T-helper 17 cell (primary cell): ENCODE measurements at regions not wholly inside any gene's neighbourhood (a gene's known extent, or its start where the extent isn't known, plus 50 kb on each side); places are given as distances from the start of the nearest gene placed in this dataset.

Experiments used
- ATAC-seq: fragments of 150-1000 bp; cut with Tn5 transposase; 2 replicates; pipeline ENCODE4 v1.10.0; 2021; ENCODE audit warnings: mild to moderate bottlenecking, moderate library complexity
- DNase-seq, 3 donors: peaks; one replicate each; pipeline versions ENCODE4 v3.0.0 to v3.0.0-alpha.2; 2020 to 2021
- H3K9me3 ChIP-seq: one replicate; pipeline ENCODE4 v1.7.0; 2013; ENCODE audit warnings: low read length, mild to moderate bottlenecking; ENCODE audit not compliant: control insufficient read depth, poor library complexity, severe bottlenecking
- H3K27ac Mint-ChIP-seq: one replicate; pipeline ENCODE4 v1.8.0; 2022; ENCODE audit warnings: mild to moderate bottlenecking, moderate library complexity, mixed read lengths
- H3K27me3 Mint-ChIP-seq: one replicate; pipeline ENCODE4 v1.8.0; 2022; ENCODE audit warnings: mixed read lengths
- H3K36me3 Mint-ChIP-seq: one replicate; pipeline ENCODE4 v1.8.0; 2022; ENCODE audit warnings: low read depth, mixed read lengths
- H3K4me1 Mint-ChIP-seq: one replicate; pipeline ENCODE4 v1.8.0; 2022; ENCODE audit warnings: mild to moderate bottlenecking, mixed read lengths
- H3K4me3 Mint-ChIP-seq: one replicate; pipeline ENCODE4 v1.8.0; 2022; ENCODE audit warnings: mild to moderate bottlenecking, moderate library complexity, mixed read lengths

DNA sequence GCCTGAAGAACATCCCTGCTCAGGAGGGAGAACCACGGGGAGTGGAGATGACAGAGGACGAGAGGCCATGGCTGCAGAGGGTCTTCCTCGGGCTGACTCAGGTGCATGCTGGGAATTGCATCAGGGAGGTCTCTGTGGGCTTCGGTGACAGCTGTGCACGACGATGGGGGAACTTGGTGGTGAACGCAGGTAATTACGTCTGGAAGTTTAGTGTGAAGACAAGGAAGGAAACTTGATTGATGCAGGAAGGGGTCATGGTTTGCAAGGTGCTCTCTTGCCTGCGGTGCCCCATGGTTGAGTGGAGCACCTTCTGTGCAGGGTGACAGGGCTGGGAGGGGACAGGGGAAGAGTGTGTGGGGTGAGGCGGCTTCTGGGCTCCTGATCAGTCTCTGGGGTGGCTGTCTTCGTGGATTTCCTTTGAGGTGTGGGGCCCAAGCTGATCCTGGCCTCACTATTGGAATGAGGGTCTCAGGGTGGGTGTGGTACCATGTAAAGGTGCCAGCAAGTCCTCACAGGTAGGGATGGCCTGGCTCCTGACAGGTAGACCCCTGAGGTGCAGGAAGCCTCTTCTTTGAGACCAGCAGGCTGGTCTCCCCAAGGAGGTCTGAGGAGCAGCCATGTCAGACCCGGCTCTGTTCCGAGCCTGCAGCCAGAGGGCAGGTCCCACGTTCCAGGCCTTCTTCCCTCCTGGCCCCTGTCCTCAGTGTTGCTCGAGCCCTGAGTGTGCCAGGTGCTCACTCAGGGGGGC is 1020.1 kb downstream of the TBC1D22A start:
- no peaks in the 10 kb centered on the region for H3K4me1 Mint-ChIP-seq
- ATAC-seq: no peak
- H3K9me3 ChIP-seq: no peaks in the 10 kb centered on the region
- no peak for DNase-seq
- peaks cover 19% of the 10 kb centered on the region for H3K27me3 Mint-ChIP-seq
- peak overlapping the region; percentile 2 for H3K4me3 Mint-ChIP-seq
- no peaks in the 10 kb centered on the region for H3K36me3 Mint-ChIP-seq
- no peak overlapping the region for H3K27ac Mint-ChIP-seq

DNA sequence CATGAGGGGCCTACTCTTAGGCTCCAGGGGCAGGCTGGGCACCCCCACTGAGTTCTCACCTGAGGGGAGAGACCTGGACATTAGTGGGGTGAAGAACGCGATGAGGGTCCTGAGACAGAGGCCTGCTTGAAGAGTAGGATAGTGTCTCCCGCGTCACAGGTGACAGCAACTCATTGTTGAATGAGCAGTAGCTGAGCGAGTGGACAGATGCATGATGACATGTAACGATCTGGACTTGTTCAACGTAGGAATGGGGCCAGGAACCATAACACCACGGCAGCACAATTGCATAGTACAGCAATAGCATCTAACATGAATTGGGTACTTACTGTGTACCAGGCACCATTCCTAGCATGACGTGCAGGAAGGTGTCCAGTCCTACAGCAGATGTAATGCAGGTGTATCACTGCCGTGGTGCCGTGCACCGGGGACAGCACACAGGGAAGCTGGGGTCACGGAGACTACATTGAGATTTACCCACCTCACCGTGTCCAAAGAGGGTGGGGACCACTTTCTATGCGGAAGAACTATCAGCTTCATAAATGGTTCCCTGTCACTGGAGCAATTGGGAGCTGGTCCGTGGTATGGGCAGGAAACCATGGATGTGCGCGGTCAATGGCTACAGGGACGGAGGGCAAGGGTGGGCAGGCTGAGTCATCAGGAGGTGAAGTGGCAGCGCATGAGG is 1019.1 kb downstream of the TBC1D22A start:
- no peaks in the 10 kb centered on the region for H3K9me3 ChIP-seq
- Mint-ChIP-seq H3K27ac (no peak overlapping the region), H3K4me3 (no peak overlapping the region), H3K27me3 (peaks cover 15% of the 10 kb centered on the region), H3K36me3 (no peaks in the 10 kb centered on the region), H3K4me1 (no peaks in the 10 kb centered on the region)
- no peak for ATAC-seq
- no peak for DNase-seq

DNA sequence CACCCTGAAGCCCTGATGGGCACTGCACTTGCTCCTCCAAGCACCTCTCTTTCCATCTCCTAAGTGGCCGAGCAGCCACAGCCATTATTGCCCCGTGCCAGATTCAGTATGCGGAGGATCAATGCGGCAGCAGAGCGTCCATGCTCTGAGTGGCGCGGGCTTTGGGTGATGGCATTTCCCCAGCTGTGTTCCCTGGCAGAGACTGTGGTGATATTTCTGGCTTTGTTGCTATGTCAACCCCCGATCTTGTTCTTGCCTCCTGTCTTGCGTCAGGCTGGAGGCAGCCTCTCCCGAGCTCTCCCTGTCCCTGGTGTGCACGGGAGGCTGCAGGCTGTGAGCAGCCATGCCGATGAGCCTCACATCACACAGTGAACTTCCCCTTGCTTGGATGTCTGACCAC is 1018.6 kb downstream of the TBC1D22A start:
- H3K4me3 Mint-ChIP-seq: no peak overlapping the region
- no peaks in the 10 kb centered on the region for H3K9me3 ChIP-seq
- DNase-seq (no peak), ATAC-seq (no peak)
- H3K4me1 Mint-ChIP-seq: no peaks in the 10 kb centered on the region
- H3K36me3 Mint-ChIP-seq: no peaks in the 10 kb centered on the region
- H3K27ac Mint-ChIP-seq: no peak overlapping the region
- H3K27me3 Mint-ChIP-seq: peaks cover 15% of the 10 kb centered on the region

DNA sequence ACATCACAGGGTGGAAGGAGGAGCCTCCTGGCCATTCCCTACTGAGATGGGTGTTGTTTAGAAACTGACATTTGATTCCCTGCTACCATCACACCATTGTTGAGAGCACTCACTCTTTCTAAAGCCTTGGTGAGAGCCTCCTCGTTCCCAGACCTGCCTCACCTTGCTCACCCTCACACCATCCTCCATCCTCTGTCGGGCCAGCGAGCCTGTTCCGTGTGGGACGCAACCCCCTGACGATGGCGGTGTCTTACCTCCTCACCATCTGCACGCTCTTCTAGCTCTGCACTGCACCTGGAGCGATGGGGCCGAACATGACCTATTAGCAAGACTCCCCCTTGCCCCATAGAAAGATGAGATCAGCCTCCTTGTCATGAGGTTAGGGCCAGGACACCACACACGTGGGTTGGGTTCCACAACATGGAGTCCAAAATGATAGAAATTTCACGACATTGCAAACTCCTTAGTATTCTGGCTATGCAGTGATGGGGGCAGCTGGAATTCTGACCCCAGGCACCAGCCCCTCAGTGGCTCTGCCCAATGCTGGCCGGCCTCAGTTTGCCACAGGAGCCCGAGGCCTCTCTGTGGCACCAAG is 1017.9 kb downstream of the TBC1D22A start:
- H3K4me1 Mint-ChIP-seq: no peaks in the 10 kb centered on the region
- no peaks in the 10 kb centered on the region for H3K9me3 ChIP-seq
- H3K27ac Mint-ChIP-seq: no peak overlapping the region
- H3K4me3 Mint-ChIP-seq: no peak overlapping the region
- H3K36me3 Mint-ChIP-seq: no peaks in the 10 kb centered on the region
- ATAC-seq (no peak), DNase-seq (no peak)
- peaks cover 15% of the 10 kb centered on the region for H3K27me3 Mint-ChIP-seq

DNA sequence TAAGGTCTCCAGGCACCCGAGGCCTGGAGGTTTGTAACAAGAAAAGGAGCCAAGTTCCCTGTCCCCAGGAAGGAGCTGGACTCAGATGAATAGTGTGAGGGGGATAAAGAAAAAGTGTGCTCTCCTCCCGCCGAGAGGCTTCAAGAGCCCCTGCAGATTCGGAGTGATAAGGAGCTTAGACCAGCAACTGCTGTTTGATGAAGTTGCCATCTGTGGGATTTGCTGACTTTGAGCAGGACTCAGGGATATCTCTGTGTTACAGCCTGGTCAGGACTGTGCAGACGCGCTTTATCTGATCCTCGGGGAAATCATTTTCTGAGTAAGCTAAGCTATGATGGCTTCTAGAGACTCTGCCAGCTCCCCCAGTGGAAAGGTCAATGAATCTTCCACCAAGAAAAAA is 1017.0 kb downstream of the TBC1D22A start:
- no peaks in the 10 kb centered on the region for H3K4me1 Mint-ChIP-seq
- H3K36me3 Mint-ChIP-seq: no peaks in the 10 kb centered on the region
- DNase-seq (no peak), ATAC-seq (no peak)
- H3K27ac Mint-ChIP-seq: no peak overlapping the region
- no peaks in the 10 kb centered on the region for H3K9me3 ChIP-seq
- no peak overlapping the region for H3K4me3 Mint-ChIP-seq
- peaks cover 15% of the 10 kb centered on the region for H3K27me3 Mint-ChIP-seq

DNA sequence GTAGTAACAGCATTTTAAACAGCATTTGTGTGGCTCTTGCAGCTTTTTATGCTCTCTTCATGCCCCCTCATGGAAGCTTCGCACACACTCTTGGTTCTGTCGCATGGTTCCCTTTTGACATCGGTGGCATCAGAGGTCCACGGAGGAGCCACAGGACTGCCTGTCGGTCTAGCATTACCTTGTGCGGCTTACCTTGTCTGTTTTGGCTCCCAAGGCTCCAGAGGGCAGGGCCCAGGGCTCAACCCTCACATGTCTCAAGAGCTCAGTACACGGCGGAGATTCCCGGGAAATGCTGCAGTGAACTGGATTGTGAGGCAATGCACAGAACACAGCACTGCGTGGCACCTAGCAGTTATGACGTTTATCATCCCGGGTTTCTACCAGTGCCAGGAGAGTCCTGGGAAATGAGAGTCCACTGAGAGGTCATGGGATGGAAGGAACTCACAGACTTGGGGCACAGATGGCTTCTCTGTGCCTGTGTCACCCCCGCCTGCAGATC is 1015.8 kb downstream of the TBC1D22A start:
- Mint-ChIP-seq H3K36me3 (no peaks in the 10 kb centered on the region), H3K27me3 (peaks cover 8% of the 10 kb centered on the region), H3K27ac (no peak overlapping the region), H3K4me3 (no peak overlapping the region), H3K4me1 (no peaks in the 10 kb centered on the region)
- H3K9me3 ChIP-seq: no peaks in the 10 kb centered on the region
- ATAC-seq: no peak
- DNase-seq: no peak

DNA sequence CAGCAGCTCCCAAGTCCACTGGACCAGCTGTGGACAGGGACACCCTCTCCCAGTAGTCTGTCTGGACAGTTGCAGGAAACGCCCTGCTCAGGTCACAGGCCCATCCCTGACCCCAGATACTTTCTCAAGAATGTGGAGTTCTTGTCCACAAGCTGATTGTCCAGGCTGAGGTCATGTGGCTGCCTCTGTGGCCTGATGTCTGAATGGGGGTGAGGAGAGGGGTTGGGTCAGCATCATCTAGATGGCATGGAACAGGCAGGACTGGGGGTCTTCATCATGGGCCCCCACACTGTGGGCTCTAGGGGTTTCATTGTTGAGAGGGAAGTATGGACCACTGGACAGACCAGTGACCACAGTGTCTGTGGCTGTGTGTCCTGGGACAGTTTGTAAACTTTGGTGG is 1015.0 kb downstream of the TBC1D22A start:
- Mint-ChIP-seq H3K4me1 (no peaks in the 10 kb centered on the region), H3K4me3 (no peak overlapping the region), H3K36me3 (no peaks in the 10 kb centered on the region), H3K27me3 (peaks cover 8% of the 10 kb centered on the region), H3K27ac (no peak overlapping the region)
- H3K9me3 ChIP-seq: no peaks in the 10 kb centered on the region
- DNase-seq (no peak), ATAC-seq (no peak)

DNA sequence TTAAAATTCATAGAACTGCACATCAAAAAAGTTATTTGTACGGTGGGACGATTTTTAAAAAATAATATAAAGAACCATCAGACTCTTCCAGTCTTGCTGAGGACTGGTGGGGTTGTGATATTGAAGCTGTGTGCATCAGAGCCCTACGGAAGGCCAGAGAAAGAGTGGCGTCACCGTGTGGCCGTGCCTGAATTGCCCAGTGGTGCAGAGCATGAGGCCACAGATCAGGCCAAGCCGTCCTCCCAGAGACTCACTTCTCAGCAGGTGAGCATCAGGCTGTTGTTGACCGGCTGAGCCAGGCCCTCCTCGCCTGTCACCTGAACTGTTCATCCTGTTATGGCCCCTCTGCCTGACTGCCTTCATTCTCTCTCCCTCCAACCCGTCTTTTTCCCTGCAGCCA is 1013.9 kb downstream of the TBC1D22A start:
- H3K4me3 Mint-ChIP-seq: no peak overlapping the region
- DNase-seq: no peak
- no peak overlapping the region for H3K27ac Mint-ChIP-seq
- peaks cover 3% of the 10 kb centered on the region for H3K27me3 Mint-ChIP-seq
- H3K9me3 ChIP-seq: no peaks in the 10 kb centered on the region
- ATAC-seq: no peak
- no peaks in the 10 kb centered on the region for H3K4me1 Mint-ChIP-seq
- no peaks in the 10 kb centered on the region for H3K36me3 Mint-ChIP-seq

DNA sequence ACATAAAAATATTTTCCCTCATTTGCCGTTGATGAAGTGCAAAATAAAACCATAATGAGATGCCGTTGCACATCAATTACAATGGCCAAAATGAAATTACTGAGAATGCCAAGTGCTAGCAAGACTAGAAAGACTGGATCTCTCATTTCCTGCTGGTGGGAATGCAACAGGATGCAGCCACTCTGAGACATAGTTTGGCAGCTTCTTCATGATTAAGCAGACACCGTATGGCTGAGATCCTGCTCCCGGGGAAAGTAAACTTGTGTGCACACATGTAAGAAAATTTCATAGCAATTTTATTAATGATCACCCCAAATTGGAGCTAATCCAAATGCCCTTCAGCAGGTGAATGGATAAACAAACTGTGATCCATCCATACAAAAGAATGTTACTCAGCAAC is 1013.2 kb downstream of the TBC1D22A start:
- Mint-ChIP-seq H3K4me1 (no peaks in the 10 kb centered on the region), H3K27me3 (no peaks in the 10 kb centered on the region), H3K4me3 (no peak overlapping the region), H3K36me3 (no peaks in the 10 kb centered on the region), H3K27ac (no peak overlapping the region)
- H3K9me3 ChIP-seq: no peaks in the 10 kb centered on the region
- no peak for ATAC-seq
- no peak for DNase-seq

DNA sequence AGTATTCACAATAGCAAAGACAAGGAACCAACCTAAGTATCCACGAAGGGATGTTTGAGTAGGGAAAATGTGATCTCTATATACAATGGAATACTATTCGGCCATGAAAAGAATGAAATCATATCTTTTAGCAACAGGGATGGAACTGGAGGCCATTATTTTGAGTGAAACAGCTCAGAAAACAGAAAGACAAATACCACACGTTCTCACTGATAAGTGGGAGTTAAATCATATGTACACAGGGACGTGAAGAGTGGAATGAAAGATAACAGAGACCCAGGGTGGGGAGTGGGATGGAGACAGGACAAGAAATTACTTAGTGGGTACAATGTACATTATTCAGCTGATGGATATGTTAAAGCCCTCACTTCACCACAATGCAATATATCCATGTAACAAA is 1012.7 kb downstream of the TBC1D22A start:
- no peak overlapping the region for H3K4me3 Mint-ChIP-seq
- DNase-seq: no peak
- H3K27ac Mint-ChIP-seq: no peak overlapping the region
- no peaks in the 10 kb centered on the region for H3K4me1 Mint-ChIP-seq
- no peaks in the 10 kb centered on the region for H3K27me3 Mint-ChIP-seq
- H3K36me3 Mint-ChIP-seq: no peaks in the 10 kb centered on the region
- H3K9me3 ChIP-seq: no peaks in the 10 kb centered on the region
- no peak for ATAC-seq

DNA sequence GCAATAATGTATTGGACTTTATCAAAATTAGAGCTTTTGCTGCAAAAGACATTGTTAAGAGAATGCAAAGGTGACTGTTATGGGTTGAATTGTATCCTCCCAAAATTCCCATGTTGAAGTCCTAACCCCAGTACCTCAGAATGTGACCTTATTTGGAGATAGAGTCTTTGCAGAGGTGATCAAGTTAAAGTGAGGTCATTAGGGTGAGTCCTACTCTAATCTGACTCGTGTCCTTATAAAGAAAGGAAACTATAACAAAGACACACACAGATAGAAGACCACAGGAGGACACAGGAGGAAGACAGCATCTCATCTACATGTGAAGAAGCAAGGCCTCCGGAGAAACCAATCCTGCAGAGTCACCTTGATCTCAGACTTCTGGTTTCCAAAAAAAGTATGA is 1011.2 kb downstream of the TBC1D22A start:
- no peak for ATAC-seq
- no peaks in the 10 kb centered on the region for H3K4me1 Mint-ChIP-seq
- H3K9me3 ChIP-seq: no peaks in the 10 kb centered on the region
- no peak overlapping the region for H3K4me3 Mint-ChIP-seq
- H3K36me3 Mint-ChIP-seq: no peaks in the 10 kb centered on the region
- H3K27ac Mint-ChIP-seq: no peak overlapping the region
- no peaks in the 10 kb centered on the region for H3K27me3 Mint-ChIP-seq
- DNase-seq: no peak

DNA sequence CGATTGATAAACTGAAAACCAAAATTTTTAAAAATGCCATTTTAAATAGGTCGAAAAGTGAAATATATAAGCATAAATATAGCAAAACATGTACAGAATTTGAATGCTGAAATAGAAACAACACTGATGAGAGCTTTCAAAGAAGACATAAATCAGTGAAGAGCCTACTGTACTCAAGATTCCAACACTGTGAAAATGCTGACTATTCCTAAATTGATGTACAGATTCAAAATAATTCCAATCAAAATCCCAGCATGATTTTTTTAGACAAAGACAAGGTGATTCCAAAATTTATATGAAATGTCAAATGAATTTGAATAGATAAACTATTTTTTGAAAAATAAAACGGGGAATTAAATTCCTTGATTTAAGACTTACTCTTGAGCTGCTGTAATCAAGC is 1010.4 kb downstream of the TBC1D22A start:
- DNase-seq (no peak), ATAC-seq (no peak)
- Mint-ChIP-seq H3K36me3 (no peaks in the 10 kb centered on the region), H3K4me1 (no peaks in the 10 kb centered on the region), H3K27me3 (no peaks in the 10 kb centered on the region), H3K4me3 (no peak overlapping the region), H3K27ac (no peak overlapping the region)
- H3K9me3 ChIP-seq: no peaks in the 10 kb centered on the region

DNA sequence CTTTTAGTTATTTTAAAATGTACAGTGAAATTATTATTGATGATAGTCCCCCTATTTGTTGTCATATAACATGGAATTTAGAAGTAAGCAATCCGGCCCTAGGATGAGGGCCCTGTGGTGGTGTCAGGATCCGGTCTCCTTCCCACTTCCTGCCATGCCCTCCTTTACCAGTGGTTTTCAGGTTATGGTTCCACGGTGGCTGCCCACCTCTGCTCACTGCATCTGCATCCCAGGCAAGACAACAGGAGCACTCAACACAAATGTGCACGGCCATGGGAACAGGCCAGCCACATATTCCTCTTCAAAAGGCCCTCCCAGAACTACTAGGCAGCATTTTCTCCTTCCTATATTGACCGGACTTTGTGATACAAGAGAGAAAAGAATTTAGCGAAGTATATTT is 1007.2 kb downstream of the TBC1D22A start:
- Mint-ChIP-seq H3K27ac (no peak overlapping the region), H3K27me3 (no peaks in the 10 kb centered on the region), H3K4me1 (no peaks in the 10 kb centered on the region), H3K36me3 (no peaks in the 10 kb centered on the region), H3K4me3 (no peak overlapping the region)
- ATAC-seq: no peak
- DNase-seq: no peak
- H3K9me3 ChIP-seq: no peaks in the 10 kb centered on the region
